Neural cell (in vitro differentiated cells): ENCODE measurements at regions not wholly inside any gene's neighbourhood (a gene's known extent, or its start where the extent isn't known, plus 50 kb on each side); places are given as distances from the start of the nearest gene placed in this dataset.

Experiments
- CTCF ChIP-seq: fragments of 450-650 bp; IDR thresholded peaks from 2 replicates; pipeline ENCODE4 v1.5.1; 2014; ENCODE audit warnings: antibody characterized with exemption, mild to moderate bottlenecking, moderate library complexity; ENCODE audit not compliant: poor library complexity, severe bottlenecking
- EP300 ChIP-seq: fragments of 450-650 bp; conservative IDR thresholded peaks from 2 replicates; pipeline ENCODE4 v1.6.1; 2014; ENCODE audit warnings: antibody characterized with exemption, mild to moderate bottlenecking, moderate library complexity; ENCODE audit not compliant: poor library complexity, severe bottlenecking
- EZH2 ChIP-seq: fragments of 200-600, 300-800 bp; shearing (Covaris generic), sonication (generic); IDR thresholded peaks from 2 replicates; pipeline ENCODE4 v1.6.1; 2014; ENCODE audit warnings: antibody characterized with exemption, low read length, borderline replicate concordance, mild to moderate bottlenecking; ENCODE audit not compliant: insufficient read depth, poor library complexity, severe bottlenecking
- RAD21 ChIP-seq: fragments of 450-650 bp; conservative IDR thresholded peaks from 2 replicates; pipeline ENCODE4 v1.6.1; 2014; ENCODE audit warnings: antibody characterized with exemption, mild to moderate bottlenecking, moderate library complexity
- SMC3 ChIP-seq: fragments of 450-650 bp; conservative IDR thresholded peaks from 2 replicates; pipeline ENCODE4 v1.6.1; 2014; ENCODE audit warnings: antibody characterized with exemption, mild to moderate bottlenecking, moderate library complexity; ENCODE audit not compliant: poor library complexity

- no peak for TF ChIP-seq CTCF
- TF ChIP-seq SMC3, result no peak
- no peak for TF ChIP-seq EP300
- no peak for TF ChIP-seq RAD21
- no peak for TF ChIP-seq EZH2
Observed at GRCh38 chr6:44059359-44060346, 67.6 kb downstream of the MRPL14 start.
